Astrocyte of the spinal cord (primary cell): ENCODE measurements at regions not wholly inside any gene's neighbourhood (a gene's known extent, or its start where the extent isn't known, plus 50 kb on each side); places are given as distances from the start of the nearest gene placed in this dataset.
"Not testable (repeated sequence)": the region's sequence is repeated elsewhere in the genome, so short reads cannot be mapped to it uniquely, and the experiment has no call there.

Experiments
- DNase-seq: peaks from one replicate; pipeline ENCODE4 v3.0.0; 2011; ENCODE audit warnings: low read depth, low spot score
- H3K4me3 ChIP-seq: 2 replicates; pipeline ENCODE4 v1.5.1; 2011; ENCODE audit warnings: low read depth, mild to moderate bottlenecking, low read length, moderate library complexity
- in situ Hi-C: cut with HindIII; loops from 2 replicates; pipeline ENCODE4 v1.10.0; 2017; ENCODE audit warnings: low sequenced_read_pairs
- TF ChIP-seq, protein P1 (sequence below): IDR thresholded peaks from 2 replicates; pipeline ENCODE4 v1.5.1; 2012; ENCODE audit warnings: low read depth, mild to moderate bottlenecking, low read length, inconsistent platforms

DNA sequence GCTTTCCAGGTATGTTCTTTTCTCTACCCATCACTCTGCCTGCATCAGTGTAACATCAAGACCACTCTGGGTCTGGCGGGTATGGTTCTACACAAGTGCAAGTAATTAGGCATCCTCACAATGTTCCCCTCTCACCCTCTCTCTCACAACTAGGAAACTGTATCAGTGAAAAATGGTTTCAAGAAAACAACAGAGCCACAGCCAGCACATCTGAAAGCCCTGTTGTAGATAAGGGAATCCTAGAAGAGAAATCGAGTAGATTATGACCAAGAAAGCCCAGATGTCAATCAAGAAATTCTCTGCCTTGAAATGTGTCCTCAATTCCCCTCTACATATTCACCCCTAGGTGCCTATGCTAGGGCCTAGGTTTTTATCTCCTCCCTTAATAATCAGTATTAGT is 281.3 kb upstream of the ANKRD50 start:
- TF ChIP-seq, protein P1, sequence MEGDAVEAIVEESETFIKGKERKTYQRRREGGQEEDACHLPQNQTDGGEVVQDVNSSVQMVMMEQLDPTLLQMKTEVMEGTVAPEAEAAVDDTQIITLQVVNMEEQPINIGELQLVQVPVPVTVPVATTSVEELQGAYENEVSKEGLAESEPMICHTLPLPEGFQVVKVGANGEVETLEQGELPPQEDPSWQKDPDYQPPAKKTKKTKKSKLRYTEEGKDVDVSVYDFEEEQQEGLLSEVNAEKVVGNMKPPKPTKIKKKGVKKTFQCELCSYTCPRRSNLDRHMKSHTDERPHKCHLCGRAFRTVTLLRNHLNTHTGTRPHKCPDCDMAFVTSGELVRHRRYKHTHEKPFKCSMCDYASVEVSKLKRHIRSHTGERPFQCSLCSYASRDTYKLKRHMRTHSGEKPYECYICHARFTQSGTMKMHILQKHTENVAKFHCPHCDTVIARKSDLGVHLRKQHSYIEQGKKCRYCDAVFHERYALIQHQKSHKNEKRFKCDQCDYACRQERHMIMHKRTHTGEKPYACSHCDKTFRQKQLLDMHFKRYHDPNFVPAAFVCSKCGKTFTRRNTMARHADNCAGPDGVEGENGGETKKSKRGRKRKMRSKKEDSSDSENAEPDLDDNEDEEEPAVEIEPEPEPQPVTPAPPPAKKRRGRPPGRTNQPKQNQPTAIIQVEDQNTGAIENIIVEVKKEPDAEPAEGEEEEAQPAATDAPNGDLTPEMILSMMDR = no peak
- in situ Hi-C loops = no loop called here
- DNase-seq = no peak
- H3K4me3 ChIP-seq = no peak overlapping the region

DNA sequence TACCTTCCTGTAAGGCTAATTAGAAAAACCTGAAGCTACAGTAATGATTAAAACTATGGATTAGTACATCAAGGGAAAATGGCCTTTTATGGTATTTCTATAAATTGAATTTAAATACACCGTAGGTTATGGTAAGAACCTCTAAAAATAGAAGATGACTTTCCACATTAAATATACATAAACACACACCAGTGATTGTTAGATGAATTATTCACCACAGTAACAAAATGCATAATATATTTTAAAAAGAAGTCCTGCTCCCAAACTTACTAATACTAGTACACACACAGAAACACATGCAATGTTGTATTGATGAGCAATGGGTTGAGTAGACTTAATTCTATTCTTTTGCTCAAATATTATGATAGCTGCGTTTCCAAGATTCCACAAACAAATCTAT is 277.9 kb upstream of the ANKRD50 start:
- H3K4me3 ChIP-seq = no peak overlapping the region
- DNase-seq = no peak
- in situ Hi-C loops = no loop called here
- TF ChIP-seq, protein P1 = no peak

DNA sequence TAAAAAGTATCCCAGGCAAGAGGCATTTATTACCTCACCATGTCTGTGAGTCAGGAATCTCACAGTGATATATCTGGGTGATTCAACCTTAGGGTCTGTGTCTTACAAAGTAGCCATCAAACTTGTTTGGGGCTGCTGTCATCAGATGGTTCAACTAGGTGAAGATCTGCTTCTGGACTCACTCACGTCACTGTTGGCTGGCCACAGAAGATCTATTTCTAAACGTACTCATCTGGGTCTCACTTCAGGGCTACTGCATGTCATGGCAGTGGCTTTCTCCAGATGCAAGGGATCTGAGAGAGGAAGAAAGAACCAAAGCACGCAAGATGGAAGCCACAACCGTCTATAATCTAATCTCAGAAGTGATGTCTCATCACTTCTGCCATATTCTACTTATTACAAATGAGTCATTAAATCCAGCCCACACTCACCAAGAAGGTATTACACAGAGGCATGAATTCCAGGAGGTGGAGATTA is 267.8 kb upstream of the ANKRD50 start:
- in situ Hi-C loops = no loop called here
- H3K4me3 ChIP-seq = no peak overlapping the region
- TF ChIP-seq, protein P1 = no peak
- peak; percentile 16 for DNase-seq

DNA sequence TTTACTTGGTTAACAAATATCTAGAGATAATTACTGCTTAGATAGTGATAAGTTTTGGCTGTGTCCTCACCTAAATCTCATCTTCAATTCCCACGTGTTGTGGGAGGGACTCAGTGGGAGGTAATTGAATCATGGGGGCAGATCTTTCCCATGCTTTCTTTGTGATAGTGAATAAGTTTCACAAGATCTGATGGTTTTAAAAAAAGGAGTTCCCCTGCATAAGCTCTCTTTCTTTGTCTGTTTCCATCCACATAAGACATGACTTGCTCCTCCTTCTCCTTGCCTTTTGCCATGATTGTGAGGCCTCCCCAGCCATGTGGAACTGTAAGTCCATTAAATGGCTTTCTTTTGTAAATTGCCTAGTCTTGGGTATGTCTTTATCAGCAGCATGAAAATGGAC is 266.0 kb upstream of the ANKRD50 start:
- in situ Hi-C loops, H3K4me3 ChIP-seq, DNase-seq: not testable (repeated sequence)

DNA sequence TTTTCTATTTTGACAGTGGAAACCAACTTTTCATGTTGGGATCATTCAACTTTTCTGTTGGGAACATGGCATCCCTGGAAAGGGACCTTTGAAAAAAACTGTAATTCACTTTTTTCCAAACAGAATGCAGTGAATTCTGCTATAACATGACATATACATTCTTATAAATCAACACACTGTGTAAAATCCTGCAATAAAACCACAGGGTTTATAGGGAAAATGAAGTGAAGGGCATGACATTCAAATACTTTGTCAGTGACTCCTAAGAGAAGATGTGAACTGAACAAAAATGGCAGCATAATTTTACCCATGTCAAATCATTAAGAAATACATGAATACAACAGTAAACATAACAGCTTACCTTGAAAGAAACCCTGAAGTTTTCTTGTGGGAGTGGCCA is 264.5 kb upstream of the ANKRD50 start:
- TF ChIP-seq, protein P1 = no peak
- in situ Hi-C loops = no loop called here
- no peak for DNase-seq
- no peak overlapping the region for H3K4me3 ChIP-seq

DNA sequence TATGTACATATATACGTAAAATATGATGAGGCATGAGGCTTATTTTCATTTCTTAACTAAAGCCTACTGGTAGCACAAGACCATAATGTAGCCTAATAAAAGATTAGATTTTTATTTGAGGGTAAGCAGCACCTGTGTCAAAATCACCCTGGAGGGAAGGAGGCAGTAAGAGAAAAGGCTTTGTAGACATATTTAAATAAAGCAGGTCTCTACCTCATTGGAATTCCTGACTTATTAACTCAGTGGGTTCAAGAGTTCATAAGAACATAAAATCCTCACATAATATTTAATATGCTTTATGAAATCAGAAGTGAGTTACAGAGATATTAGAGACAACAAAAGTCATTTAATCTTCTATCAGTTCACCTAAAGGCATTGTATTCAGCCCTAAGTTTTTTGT is 261.6 kb upstream of the ANKRD50 start:
- TF ChIP-seq, protein P1 = no peak
- H3K4me3 ChIP-seq = no peak overlapping the region
- DNase-seq = no peak
- in situ Hi-C loops = no loop called here

DNA sequence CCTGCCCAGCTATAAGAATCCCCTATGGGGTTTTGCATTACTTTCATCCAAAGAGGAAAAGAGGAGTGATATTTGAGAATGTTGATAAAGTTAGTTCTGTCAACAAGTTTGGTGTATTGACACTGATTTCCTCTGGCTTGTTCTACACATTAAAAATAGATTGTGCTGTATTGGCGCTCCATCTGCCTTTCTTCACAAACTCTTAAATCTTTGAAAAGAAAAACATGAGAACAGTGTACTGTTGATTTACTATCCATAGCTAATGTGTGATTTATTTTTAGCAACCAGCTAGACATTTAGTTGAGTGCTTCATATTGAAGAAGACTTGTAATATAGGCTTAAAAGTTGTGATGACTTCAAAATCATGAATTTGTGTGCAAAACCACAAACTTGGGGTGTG is 261.2 kb upstream of the ANKRD50 start:
- TF ChIP-seq, protein P1 = no peak
- in situ Hi-C loops = no loop called here

More for the DNA sequence above, 261.2 kb upstream of the ANKRD50 start:
- DNase-seq = no peak
- no peak overlapping the region for H3K4me3 ChIP-seq
